A549 (cell line): ENCODE measurements at regions not wholly inside any gene's neighbourhood (a gene's known extent, or its start where the extent isn't known, plus 50 kb on each side); places are given as distances from the start of the nearest gene placed in this dataset.

Experiments
- ATAC-seq, 2 experiments: fragments of 200-7000 bp in 1 of 2; fragments of >200 bp in 1 of 2; cut with Nextera tagmentation in 1 of 2; cut with Tn5 transposase in 1 of 2; 3 replicates each; pipeline versions ENCODE4 v1.8.0 to v1.9.1; 2018 to 2020; ENCODE audit warnings: mild to moderate bottlenecking in 1 of 2, moderate library complexity in 1 of 2
- CTCF ChIA-PET: fragments of 300-600 bp; sonication (Branson Sonifier 250); formaldehyde crosslinking; extraction: SDS; loops from one replicate; lab custom pipeline; 2021; ENCODE audit warnings: antibody characterized with exemption, inconsistent platforms; lab: Yijun Ruan, JAX
- POLR2A ChIA-PET: fragments of 350-600 bp; formaldehyde crosslinking; extraction: SDS; loops from one replicate; lab custom pipeline; 2021; ENCODE audit warnings: antibody characterized with exemption, inconsistent platforms; lab: Yijun Ruan, JAX
- DNase-seq, 2 experiments: peaks; one replicate each; pipeline versions ENCODE4 v3.0.0 to v3.0.0-alpha.2; 2011 to 2016; ENCODE audit warnings: low read depth in 1 of 2, low spot score in 1 of 2
- FAIRE-seq: peaks from 2 replicates; lab custom pipeline; 2011; peaks lifted over from hg19 to GRCh38; lab: Jason Lieb, UNC
- H3K27ac ChIP-seq, 2 experiments: fragments of >200 bp; sonication (Bioruptor Twin); formaldehyde crosslinking; 3 replicates each; pipeline ENCODE4 v1.5.1; 2016 to 2017
- H3K4me1 ChIP-seq: fragments of >200 bp; sonication (Bioruptor Twin); formaldehyde crosslinking; 3 replicates; pipeline ENCODE4 v1.6.1; 2016
- H3K4me2 ChIP-seq: fragments of >200 bp; sonication (Bioruptor Twin); formaldehyde crosslinking; 3 replicates; pipeline ENCODE4 v1.6.1; 2016
- H3K4me3 ChIP-seq: fragments of >200 bp; sonication (Bioruptor Twin); formaldehyde crosslinking; 3 replicates; pipeline ENCODE4 v1.5.1; 2016
- H3K9me3 ChIP-seq: fragments of >200 bp; sonication (Bioruptor Twin); formaldehyde crosslinking; 3 replicates; pipeline ENCODE4 v1.6.1; 2016
- BHLHE40 ChIP-seq: IDR thresholded peaks from 2 replicates; pipeline ENCODE4 v1.6.1; 2012; ENCODE audit warnings: low read depth, low read length, inconsistent platforms
- CBX2 ChIP-seq: fragments of 200-600 bp; sonication (generic); IDR thresholded peaks from 2 replicates; pipeline ENCODE4 v1.6.1; 2016; ENCODE audit warnings: low read depth, mild to moderate bottlenecking, borderline replicate concordance
- CBX8 ChIP-seq: fragments of 200-600 bp; sonication (generic); IDR thresholded peaks from 2 replicates; pipeline ENCODE4 v1.6.1; 2016
- CHD2 ChIP-seq: fragments of 150-350 bp; IDR thresholded peaks from 2 replicates; pipeline ENCODE4 v1.6.1; 2014; ENCODE audit warnings: low read length; ENCODE audit not compliant: partially characterized antibody
- CHD4 ChIP-seq: fragments of 200-600 bp; sonication (generic); IDR thresholded peaks from 2 replicates; pipeline ENCODE4 v1.6.1; 2016; ENCODE audit warnings: antibody characterized with exemption, mild to moderate bottlenecking, borderline replicate concordance
- EHF ChIP-seq: fragments of 250-450 bp; sonication (Bioruptor Pico); IDR thresholded peaks from 2 replicates; pipeline ENCODE4 v1.5.0; 2020; ENCODE audit warnings: mild to moderate bottlenecking
- FOSL2 ChIP-seq, 2 experiments: fragments of 450-650 bp in 1 of 2; fragments of >200 bp in 1 of 2; sonication (Bioruptor Twin) in 1 of 2; formaldehyde crosslinking; IDR thresholded peaks; 2 replicates each; pipeline versions ENCODE4 v1.5.0 to v1.6.1; 2016 to 2020; ENCODE audit warnings: mild to moderate bottlenecking in 1 of 2, moderate library complexity in 1 of 2
- HOXB13 ChIP-seq: fragments of 250-450 bp; sonication (Bioruptor Pico); IDR thresholded peaks from 2 replicates; pipeline ENCODE4 v1.5.0; 2020; ENCODE audit warnings: low read depth, mild to moderate bottlenecking, moderate library complexity
- HOXB5 ChIP-seq: fragments of 250-450 bp; sonication (Bioruptor Pico); IDR thresholded peaks from 2 replicates; pipeline ENCODE4 v1.5.0; 2020; ENCODE audit warnings: mild to moderate bottlenecking, moderate library complexity
- JUNB ChIP-seq: fragments of >200 bp; sonication (Bioruptor Twin); formaldehyde crosslinking; IDR thresholded peaks from 2 replicates; pipeline ENCODE4 v1.6.1; 2016
- KDM5A ChIP-seq: fragments of 200-600 bp; sonication (generic); IDR thresholded peaks from 2 replicates; pipeline ENCODE4 v1.6.1; 2016; ENCODE audit warnings: antibody characterized with exemption, mild to moderate bottlenecking
- MAFK ChIP-seq: fragments of 450-650 bp; IDR thresholded peaks from 2 replicates; pipeline ENCODE4 v1.6.1; 2014; ENCODE audit not compliant: partially characterized antibody
- MAZ ChIP-seq: fragments of 150-350 bp; IDR thresholded peaks from 2 replicates; pipeline ENCODE4 v1.6.1; 2014; ENCODE audit warnings: antibody characterized with exemption, low read depth, low read length, borderline replicate concordance
- RAD21 ChIP-seq, 2 experiments: fragments of >200 bp in 1 of 2; sonication (Bioruptor Twin) in 1 of 2; formaldehyde crosslinking in 1 of 2; IDR thresholded peaks in 1 of 2; conservative IDR thresholded peaks in 1 of 2; 2 replicates in 1 of 2; 3 replicates in 1 of 2; pipeline ENCODE4 v1.6.1; 2012 to 2018; ENCODE audit warnings: inconsistent platforms in 1 of 2
- RNF2 ChIP-seq: fragments of 200-600 bp; sonication (generic); IDR thresholded peaks from 2 replicates; pipeline ENCODE4 v1.6.1; 2016; ENCODE audit warnings: low read depth, mild to moderate bottlenecking, antibody characterized with exemption, moderate library complexity, borderline replicate concordance
- SMC3 ChIP-seq: fragments of >200 bp; sonication (Bioruptor Twin); formaldehyde crosslinking; IDR thresholded peaks from 3 replicates; pipeline ENCODE4 v1.6.1; 2018; ENCODE audit warnings: inconsistent platforms
- ZC3H11A ChIP-seq: fragments of 450-650 bp; IDR thresholded peaks from 2 replicates; pipeline ENCODE4 v1.6.1; 2014; ENCODE audit warnings: antibody characterized with exemption, mild to moderate bottlenecking
- ZNF302 ChIP-seq: fragments of 250-450 bp; sonication (Bioruptor Pico); IDR thresholded peaks from 2 replicates; pipeline ENCODE4 v1.9.0; 2021; ENCODE audit warnings: inconsistent platforms, mild to moderate bottlenecking, moderate library complexity
- ZSCAN20 ChIP-seq: fragments of 250-450 bp; sonication (Bioruptor Pico); IDR thresholded peaks from 2 replicates; pipeline ENCODE4 v1.8.0; 2022; ENCODE audit warnings: mild to moderate bottlenecking, moderate library complexity
- WGBS: methylation state at CpG from one replicate; pipeline ENCODE4 v1.1.6; 2017; ENCODE audit errors: missing lambda C conversion rate; 5-methylcytosine and 5-hydroxymethylcytosine counted together
- TF ChIP-seq, protein P1 (sequence below): IDR thresholded peaks from 2 replicates; pipeline ENCODE4 v1.6.1; 2012
- TF ChIP-seq, protein P2 (sequence below): fragments of 150-350 bp; IDR thresholded peaks from 2 replicates; pipeline ENCODE4 v1.6.1; 2014; ENCODE audit warnings: low read depth, mild to moderate bottlenecking, low read length
- TF ChIP-seq, protein P3 (sequence below): fragments of 250-450 bp; sonication (Bioruptor Pico); IDR thresholded peaks from 2 replicates; pipeline ENCODE4 v1.5.0; 2020; ENCODE audit warnings: low read depth, mild to moderate bottlenecking, moderate library complexity
- TF ChIP-seq, protein P4 (sequence below): IDR thresholded peaks from 2 replicates; pipeline ENCODE4 v1.6.1; 2012
- TF ChIP-seq, protein P5 (sequence below): fragments of >200 bp; sonication (Bioruptor Twin); formaldehyde crosslinking; IDR thresholded peaks from 3 replicates; pipeline ENCODE4 v1.6.1; 2016

DNA sequence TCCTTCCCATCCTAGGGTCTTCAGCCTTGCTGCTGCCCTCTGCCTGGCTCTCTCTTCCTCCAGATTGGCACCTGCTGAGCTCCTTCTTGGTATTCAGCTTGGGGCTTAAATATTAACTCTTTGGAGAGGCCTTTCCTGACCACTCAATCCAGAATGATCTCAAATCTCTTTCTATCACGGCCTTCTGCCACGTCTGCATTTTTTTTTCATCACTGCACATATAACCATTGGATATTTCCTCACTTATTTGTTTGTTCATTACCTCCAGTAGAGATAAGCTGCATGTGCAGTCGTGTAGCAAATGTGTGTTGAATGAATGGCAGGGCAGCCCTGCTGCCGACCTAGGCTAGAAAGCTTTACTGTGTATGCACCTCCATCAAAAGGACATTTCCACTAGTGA, 51.6 kb upstream of the MPP7 start:
- Histone ChIP-seq H3K27ac (no peak overlapping the region), H3K9me3 (no peaks in the 10 kb centered on the region), H3K4me1 (no peaks in the 10 kb centered on the region), H3K4me2 (no peak overlapping the region), H3K4me3 (no peak overlapping the region)
- ChIA-PET POLR2A (no interaction called here), CTCF (no interaction called here)
- 15% methylated on average over 4 of the region's 4 CpGs for WGBS
- no peak for ATAC-seq
- no peak for DNase-seq
- no peak for FAIRE-seq
- no peak for TF ChIP-seq ZC3H11A
- TF ChIP-seq, protein P1, sequence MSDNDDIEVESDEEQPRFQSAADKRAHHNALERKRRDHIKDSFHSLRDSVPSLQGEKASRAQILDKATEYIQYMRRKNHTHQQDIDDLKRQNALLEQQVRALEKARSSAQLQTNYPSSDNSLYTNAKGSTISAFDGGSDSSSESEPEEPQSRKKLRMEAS, result no peak
- TF ChIP-seq, protein P2, sequence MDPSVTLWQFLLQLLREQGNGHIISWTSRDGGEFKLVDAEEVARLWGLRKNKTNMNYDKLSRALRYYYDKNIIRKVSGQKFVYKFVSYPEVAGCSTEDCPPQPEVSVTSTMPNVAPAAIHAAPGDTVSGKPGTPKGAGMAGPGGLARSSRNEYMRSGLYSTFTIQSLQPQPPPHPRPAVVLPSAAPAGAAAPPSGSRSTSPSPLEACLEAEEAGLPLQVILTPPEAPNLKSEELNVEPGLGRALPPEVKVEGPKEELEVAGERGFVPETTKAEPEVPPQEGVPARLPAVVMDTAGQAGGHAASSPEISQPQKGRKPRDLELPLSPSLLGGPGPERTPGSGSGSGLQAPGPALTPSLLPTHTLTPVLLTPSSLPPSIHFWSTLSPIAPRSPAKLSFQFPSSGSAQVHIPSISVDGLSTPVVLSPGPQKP, result no peak
- TF ChIP-seq, all 56 proteins: peak for 0

DNA sequence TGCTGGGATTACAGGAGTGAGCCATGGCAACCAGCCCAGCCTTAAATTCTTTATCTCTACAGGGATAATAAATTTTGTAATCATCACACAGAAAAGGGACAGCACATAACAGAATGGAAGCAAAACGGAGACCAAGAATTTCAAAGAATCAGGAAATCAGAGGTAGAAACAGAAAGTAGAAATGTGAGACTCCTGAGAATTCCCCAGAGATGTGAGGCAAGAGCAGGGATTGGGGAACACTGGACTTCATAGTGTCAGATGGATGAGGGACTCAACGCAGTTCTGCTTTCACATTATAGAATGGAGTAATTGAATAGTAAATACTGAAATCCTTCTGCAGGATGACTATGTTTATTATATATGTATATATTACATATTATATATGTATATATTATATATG, 52.5 kb upstream of the MPP7 start:
- Histone ChIP-seq H3K9me3 (no peaks in the 10 kb centered on the region), H3K4me1 (no peaks in the 10 kb centered on the region), H3K4me3 (no peak overlapping the region), H3K4me2 (no peak overlapping the region), H3K27ac (no peak overlapping the region)
- no peak for DNase-seq
- ATAC-seq, result no peak
- CTCF ChIA-PET, result no interaction called here
- TF ChIP-seq SMC3 (no peak), MAFK (no peak), HOXB5 (no peak), CBX2 (no peak), FOSL2 (IDR thresholded peaks at IDR 0.05) (no peak), FOSL2 (CRISPR knock-in tag; IDR thresholded peaks at IDR 0.05) (no peak), KDM5A (no peak)
- FAIRE-seq, result no peak
- WGBS, result 80% methylated on average over 2 of the region's 2 CpGs
- POLR2A ChIA-PET, result no interaction called here

DNA sequence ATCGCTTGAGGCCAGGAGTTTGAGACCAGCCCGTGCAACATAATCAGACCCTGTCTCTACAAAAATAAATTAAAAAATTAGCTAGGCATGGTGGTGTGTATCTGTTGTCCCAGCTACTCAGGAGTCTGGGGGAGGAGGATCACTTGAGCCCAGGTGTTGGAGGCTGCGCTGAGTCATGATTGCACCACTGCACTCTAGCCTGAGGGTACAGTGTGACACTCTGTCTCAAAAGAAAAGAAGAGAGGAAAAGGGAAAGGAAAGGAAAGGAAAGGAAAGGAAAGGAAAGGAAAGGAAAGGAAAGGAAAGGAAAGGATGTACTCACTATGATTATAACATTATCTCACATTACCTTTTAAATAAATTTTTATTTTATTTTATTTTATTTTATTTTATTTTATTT, 56.5 kb upstream of the MPP7 start:
- WGBS, result 71% methylated on average over 3 of the region's 3 CpGs
- no peak overlapping the region for H3K4me2 ChIP-seq
- TF ChIP-seq SMC3 (no peak), EHF (CRISPR knock-in tag) (no peak), CHD2 (no peak), RAD21 (conservative IDR thresholded peaks at IDR 0.05 in 1 of 2, IDR thresholded peaks at IDR 0.05 in 1 of 2) (no peak), FOSL2 (IDR thresholded peaks at IDR 0.05) (no peak), FOSL2 (CRISPR knock-in tag; IDR thresholded peaks at IDR 0.05) (no peak), JUNB (no peak), RNF2 (no peak), ZSCAN20 (CRISPR knock-in tag) (no peak), CHD4 (no peak), MAZ (no peak), CBX2 (no peak), HOXB13 (CRISPR knock-in tag) (no peak), ZNF302 (no peak), BHLHE40 (no peak), CBX8 (no peak)
- TF ChIP-seq, protein P3, sequence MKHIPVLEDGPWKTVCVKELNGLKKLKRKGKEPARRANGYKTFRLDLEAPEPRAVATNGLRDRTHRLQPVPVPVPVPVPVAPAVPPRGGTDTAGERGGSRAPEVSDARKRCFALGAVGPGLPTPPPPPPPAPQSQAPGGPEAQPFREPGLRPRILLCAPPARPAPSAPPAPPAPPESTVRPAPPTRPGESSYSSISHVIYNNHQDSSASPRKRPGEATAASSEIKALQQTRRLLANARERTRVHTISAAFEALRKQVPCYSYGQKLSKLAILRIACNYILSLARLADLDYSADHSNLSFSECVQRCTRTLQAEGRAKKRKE (CRISPR knock-in tag), result no peak
- TF ChIP-seq, protein P4, sequence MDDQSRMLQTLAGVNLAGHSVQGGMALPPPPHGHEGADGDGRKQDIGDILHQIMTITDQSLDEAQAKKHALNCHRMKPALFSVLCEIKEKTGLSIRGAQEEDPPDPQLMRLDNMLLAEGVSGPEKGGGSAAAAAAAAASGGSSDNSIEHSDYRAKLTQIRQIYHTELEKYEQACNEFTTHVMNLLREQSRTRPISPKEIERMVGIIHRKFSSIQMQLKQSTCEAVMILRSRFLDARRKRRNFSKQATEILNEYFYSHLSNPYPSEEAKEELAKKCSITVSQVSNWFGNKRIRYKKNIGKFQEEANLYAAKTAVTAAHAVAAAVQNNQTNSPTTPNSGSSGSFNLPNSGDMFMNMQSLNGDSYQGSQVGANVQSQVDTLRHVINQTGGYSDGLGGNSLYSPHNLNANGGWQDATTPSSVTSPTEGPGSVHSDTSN, result no peak
- TF ChIP-seq, protein P5, sequence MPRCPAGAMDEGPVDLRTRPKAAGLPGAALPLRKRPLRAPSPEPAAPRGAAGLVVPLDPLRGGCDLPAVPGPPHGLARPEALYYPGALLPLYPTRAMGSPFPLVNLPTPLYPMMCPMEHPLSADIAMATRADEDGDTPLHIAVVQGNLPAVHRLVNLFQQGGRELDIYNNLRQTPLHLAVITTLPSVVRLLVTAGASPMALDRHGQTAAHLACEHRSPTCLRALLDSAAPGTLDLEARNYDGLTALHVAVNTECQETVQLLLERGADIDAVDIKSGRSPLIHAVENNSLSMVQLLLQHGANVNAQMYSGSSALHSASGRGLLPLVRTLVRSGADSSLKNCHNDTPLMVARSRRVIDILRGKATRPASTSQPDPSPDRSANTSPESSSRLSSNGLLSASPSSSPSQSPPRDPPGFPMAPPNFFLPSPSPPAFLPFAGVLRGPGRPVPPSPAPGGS, result no peak
- TF ChIP-seq, protein P1, result no peak
- FAIRE-seq (no peak), ATAC-seq (no peak), DNase-seq (no peak)
- no peak overlapping the region for H3K27ac ChIP-seq
- no peaks in the 10 kb centered on the region for H3K9me3 ChIP-seq
- POLR2A ChIA-PET, result no interaction called here
- H3K4me1 ChIP-seq, result no peaks in the 10 kb centered on the region
- no peak overlapping the region for H3K4me3 ChIP-seq
- CTCF ChIA-PET, result interaction anchor here (0.6 to 1.6 kb wide), 4 partner anchors 22 to 596 kb away, joined by 3 to 7 read pairs (median 5); no protein-coding TSS in a partner anchor
